Calu3 (cell line): ENCODE measurements at regions not wholly inside any gene's neighbourhood (a gene's known extent, or its start where the extent isn't known, plus 50 kb on each side); places are given as distances from the start of the nearest gene placed in this dataset.

ENCODE experiments used
- BruUV-seq: library from RNA; stranded (reverse); fragments of 400-500 nt; replicated peaks from 2 replicates; lab custom pipeline; 2021; lab: Mats Ljungman, UMichigan
- CTCF ChIA-PET: fragments of 300-600 bp; sonication (Branson Sonifier 250); formaldehyde crosslinking; loops from one replicate; lab custom pipeline; 2022; ENCODE audit warnings: antibody characterized with exemption; lab: Charles Lee
- DNase-seq: peaks from one replicate; pipeline ENCODE4 v3.0.0; 2022
- H3K27ac Mint-ChIP-seq: one replicate; pipeline ENCODE4 v1.8.0; 2022; ENCODE audit warnings: mixed read lengths; ENCODE audit not compliant: unreplicated experiment
- H3K27me3 Mint-ChIP-seq: one replicate; pipeline ENCODE4 v1.8.0; 2022; ENCODE audit warnings: mixed read lengths; ENCODE audit not compliant: unreplicated experiment
- H3K36me3 Mint-ChIP-seq: one replicate; pipeline ENCODE4 v1.8.0; 2022; ENCODE audit warnings: mild to moderate bottlenecking, moderate library complexity, mixed read lengths; ENCODE audit not compliant: insufficient read depth, unreplicated experiment
- H3K4me1 Mint-ChIP-seq: one replicate; pipeline ENCODE4 v1.8.0; 2022; ENCODE audit warnings: mild to moderate bottlenecking, low read depth, mixed read lengths; ENCODE audit not compliant: unreplicated experiment
- H3K4me3 Mint-ChIP-seq: one replicate; pipeline ENCODE4 v1.8.0; 2022; ENCODE audit warnings: mild to moderate bottlenecking, low read depth, moderate library complexity, mixed read lengths; ENCODE audit not compliant: unreplicated experiment
- H3K9me3 Mint-ChIP-seq: one replicate; pipeline ENCODE4 v1.8.0; 2022; ENCODE audit warnings: low read depth, mixed read lengths; ENCODE audit not compliant: unreplicated experiment
- CTCF ChIP-seq: fragments of 200-600 bp; IDR thresholded peaks from one replicate; pipeline ENCODE4 v1.8.0; 2022; ENCODE audit warnings: antibody characterized with exemption; ENCODE audit not compliant: unreplicated experiment
- intact Hi-C: fragments of 100-400 bp; cut with micrococcal nuclease; formaldehyde crosslinking; loops from one replicate; pipeline ENCODE4 v1.10.0; 2022; ENCODE audit not compliant: unreplicated experiment

- peaks cover 7% of the 10 kb centered on the region for H3K4me1 Mint-ChIP-seq
- BruUV-seq: no TSS peak
- no peak for TF ChIP-seq CTCF
- intact Hi-C loops: no loop called here
- DNase-seq: no peak
- H3K27me3 Mint-ChIP-seq: peaks cover 40% of the 10 kb centered on the region
- H3K27ac Mint-ChIP-seq: no peak overlapping the region
- no peaks in the 10 kb centered on the region for H3K36me3 Mint-ChIP-seq
- H3K4me3 Mint-ChIP-seq: no peak overlapping the region
- H3K9me3 Mint-ChIP-seq: no peaks in the 10 kb centered on the region
- CTCF ChIA-PET: no interaction called here
Measured at GRCh38 chr2:11990576-11990975, 244.1 kb downstream of the LPIN1 start.

GRCh38 chr2:11993749-11994148, 247.3 kb downstream of the LPIN1 start:
- intact Hi-C loops: no loop called here
- CTCF ChIA-PET: no interaction called here
- no peak overlapping the region for H3K4me3 Mint-ChIP-seq
- no peak for DNase-seq
- peaks cover 26% of the 10 kb centered on the region for H3K27me3 Mint-ChIP-seq
- H3K27ac Mint-ChIP-seq: no peak overlapping the region
- no peaks in the 10 kb centered on the region for H3K9me3 Mint-ChIP-seq
- BruUV-seq: no TSS peak
- no peaks in the 10 kb centered on the region for H3K36me3 Mint-ChIP-seq
- H3K4me1 Mint-ChIP-seq: no peaks in the 10 kb centered on the region
- no peak for TF ChIP-seq CTCF

- intact Hi-C loops: no loop called here
- no peaks in the 10 kb centered on the region for H3K36me3 Mint-ChIP-seq
- peaks cover 41% of the 10 kb centered on the region for H3K27me3 Mint-ChIP-seq
- H3K4me1 Mint-ChIP-seq: no peaks in the 10 kb centered on the region
- CTCF ChIA-PET: no interaction called here
- no TSS peak for BruUV-seq
- no peaks in the 10 kb centered on the region for H3K9me3 Mint-ChIP-seq
- DNase-seq: no peak
- no peak overlapping the region for H3K4me3 Mint-ChIP-seq
- H3K27ac Mint-ChIP-seq: no peak overlapping the region
- TF ChIP-seq CTCF: no peak
Measured at GRCh38 chr2:11995456-11995855, 249.0 kb downstream of the LPIN1 start.

GRCh38 chr2:11996618-11997017, 250.2 kb downstream of the LPIN1 start:
- H3K4me3 Mint-ChIP-seq: no peak overlapping the region
- H3K9me3 Mint-ChIP-seq: no peaks in the 10 kb centered on the region
- TF ChIP-seq CTCF: no peak
- DNase-seq: no peak
- BruUV-seq: no TSS peak
- no peaks in the 10 kb centered on the region for H3K4me1 Mint-ChIP-seq
- H3K36me3 Mint-ChIP-seq: no peaks in the 10 kb centered on the region
- intact Hi-C loops: no loop called here
- H3K27me3 Mint-ChIP-seq: peaks cover 52% of the 10 kb centered on the region
- no peak overlapping the region for H3K27ac Mint-ChIP-seq
- CTCF ChIA-PET: no interaction called here

- Mint-ChIP-seq H3K9me3 (no peaks in the 10 kb centered on the region), H3K27me3 (peaks cover 54% of the 10 kb centered on the region), H3K4me1 (no peaks in the 10 kb centered on the region), H3K27ac (no peak overlapping the region), H3K4me3 (no peak overlapping the region), H3K36me3 (no peaks in the 10 kb centered on the region)
- BruUV-seq: no TSS peak
- DNase-seq: no peak
- CTCF ChIA-PET: no interaction called here
- intact Hi-C loops: no loop called here
- TF ChIP-seq CTCF: no peak
Measured at GRCh38 chr2:11997142-11997541, 250.7 kb downstream of the LPIN1 start.
